ENCODE measurements at regions not wholly inside any gene's neighbourhood (a gene's known extent, or its start where the extent isn't known, plus 50 kb on each side); places are given as distances from the start of the nearest gene placed in this dataset.

DNA sequence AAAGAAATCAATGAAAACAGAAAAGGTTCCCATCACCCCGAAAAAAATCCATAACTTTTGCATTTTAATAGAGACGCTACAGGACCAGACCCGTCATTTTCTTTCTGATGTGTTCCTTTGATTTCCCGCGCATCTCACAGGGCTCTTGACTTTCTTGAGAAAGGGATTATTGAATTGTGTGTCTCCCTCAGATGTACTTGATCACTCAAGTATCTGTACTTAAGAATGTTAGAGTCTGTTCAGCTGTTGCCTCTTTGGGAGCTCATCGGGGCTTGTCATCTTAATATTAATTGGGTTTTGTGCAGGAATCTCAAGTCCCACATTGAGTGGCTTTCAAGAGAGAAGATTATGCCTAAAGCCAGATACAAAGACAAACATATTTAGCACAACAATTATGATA, 606.4 kb upstream of the SALL1 start:
- 77 to 88% methylated on average over 6 of the region's 6 CpGs for WGBS, 2 donors
- ATAC-seq (ENCODE audit: insufficient read depth, low FRiP score) = no peak

DNA sequence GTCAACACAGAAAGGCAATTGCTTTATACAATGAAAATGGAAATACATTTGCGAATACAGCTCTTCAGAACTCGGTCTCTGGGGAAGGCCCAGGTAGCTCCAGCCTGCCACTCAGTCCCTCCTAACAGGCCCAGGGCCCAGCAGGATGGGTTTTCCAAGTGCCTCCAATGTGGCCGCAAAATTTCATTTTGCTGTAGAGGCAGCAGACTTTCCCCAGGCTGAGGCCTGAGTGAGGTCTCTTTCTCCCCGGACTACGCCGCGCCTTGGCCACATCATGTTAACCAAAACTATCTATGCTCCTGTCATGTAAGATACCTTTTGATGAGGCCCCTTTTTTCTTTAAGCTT, 606.0 kb upstream of the SALL1 start:
- TF ChIP-seq, protein P1, sequence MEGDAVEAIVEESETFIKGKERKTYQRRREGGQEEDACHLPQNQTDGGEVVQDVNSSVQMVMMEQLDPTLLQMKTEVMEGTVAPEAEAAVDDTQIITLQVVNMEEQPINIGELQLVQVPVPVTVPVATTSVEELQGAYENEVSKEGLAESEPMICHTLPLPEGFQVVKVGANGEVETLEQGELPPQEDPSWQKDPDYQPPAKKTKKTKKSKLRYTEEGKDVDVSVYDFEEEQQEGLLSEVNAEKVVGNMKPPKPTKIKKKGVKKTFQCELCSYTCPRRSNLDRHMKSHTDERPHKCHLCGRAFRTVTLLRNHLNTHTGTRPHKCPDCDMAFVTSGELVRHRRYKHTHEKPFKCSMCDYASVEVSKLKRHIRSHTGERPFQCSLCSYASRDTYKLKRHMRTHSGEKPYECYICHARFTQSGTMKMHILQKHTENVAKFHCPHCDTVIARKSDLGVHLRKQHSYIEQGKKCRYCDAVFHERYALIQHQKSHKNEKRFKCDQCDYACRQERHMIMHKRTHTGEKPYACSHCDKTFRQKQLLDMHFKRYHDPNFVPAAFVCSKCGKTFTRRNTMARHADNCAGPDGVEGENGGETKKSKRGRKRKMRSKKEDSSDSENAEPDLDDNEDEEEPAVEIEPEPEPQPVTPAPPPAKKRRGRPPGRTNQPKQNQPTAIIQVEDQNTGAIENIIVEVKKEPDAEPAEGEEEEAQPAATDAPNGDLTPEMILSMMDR (IDR thresholded peaks at IDR 0.05; ENCODE audit: control extremely low read depth, extremely low read depth) = no peak
- no peak overlapping the region for H3K27ac ChIP-seq (ENCODE audit: low read depth in 1 of 2, low read length in 1 of 2)
- H3K4me3 ChIP-seq = no peak overlapping the region
- H3K36me3 ChIP-seq (ENCODE audit: control insufficient read depth in 4 of 4, insufficient read depth in 4 of 4, low read length in 4 of 4) = no peaks in the 10 kb centered on the region
- peaks cover 0 to 6% (median 0%) of the 10 kb centered on the region in 5 donors for H3K4me1 ChIP-seq (ENCODE audit: control insufficient read depth in 5 of 5, insufficient read depth in 5 of 5, low read length in 5 of 5)
- whole genome bisulfite sequencing, 2 donors = 92 to 94% methylated on average over 7 of the region's 7 CpGs
- no peak for DNase-seq
- no peaks in the 10 kb centered on the region for H3K9me3 ChIP-seq (ENCODE audit: control insufficient read depth in 4 of 4, insufficient read depth in 3 of 4, low read length in 3 of 4)
- ATAC-seq (ENCODE audit: insufficient read depth, low FRiP score) = no peak
- no peak overlapping the region for H3K9ac ChIP-seq (ENCODE audit: insufficient read depth in 1 of 2, low read length in 2 of 2)
- H3K27me3 ChIP-seq (ENCODE audit: control insufficient read depth in 3 of 3, insufficient read depth in 3 of 3, low read length in 2 of 3) = peaks cover 0 to 58% (median 36%) of the 10 kb centered on the region in 3 donors

More for the DNA sequence above, 606.4 kb upstream of the SALL1 start:
- TF ChIP-seq, protein P1 (IDR thresholded peaks at IDR 0.05; ENCODE audit: control extremely low read depth, extremely low read depth) = no peak
- Histone ChIP-seq H3K4me1 (ENCODE audit: control insufficient read depth in 5 of 5, insufficient read depth in 5 of 5, low read length in 5 of 5) (peaks cover 0 to 6% (median 0%) of the 10 kb centered on the region in 5 donors), H3K36me3 (ENCODE audit: control insufficient read depth in 4 of 4, insufficient read depth in 4 of 4, low read length in 4 of 4) (no peaks in the 10 kb centered on the region), H3K9ac (ENCODE audit: insufficient read depth in 1 of 2, low read length in 2 of 2) (no peak overlapping the region), H3K9me3 (ENCODE audit: control insufficient read depth in 4 of 4, insufficient read depth in 3 of 4, low read length in 3 of 4) (no peaks in the 10 kb centered on the region), H3K27ac (ENCODE audit: low read depth in 1 of 2, low read length in 1 of 2) (no peak overlapping the region), H3K4me3 (no peak overlapping the region), H3K27me3 (ENCODE audit: control insufficient read depth in 3 of 3, insufficient read depth in 3 of 3, low read length in 2 of 3) (peaks cover 0 to 62% (median 39%) of the 10 kb centered on the region in 3 donors)
- no peak for DNase-seq

DNA sequence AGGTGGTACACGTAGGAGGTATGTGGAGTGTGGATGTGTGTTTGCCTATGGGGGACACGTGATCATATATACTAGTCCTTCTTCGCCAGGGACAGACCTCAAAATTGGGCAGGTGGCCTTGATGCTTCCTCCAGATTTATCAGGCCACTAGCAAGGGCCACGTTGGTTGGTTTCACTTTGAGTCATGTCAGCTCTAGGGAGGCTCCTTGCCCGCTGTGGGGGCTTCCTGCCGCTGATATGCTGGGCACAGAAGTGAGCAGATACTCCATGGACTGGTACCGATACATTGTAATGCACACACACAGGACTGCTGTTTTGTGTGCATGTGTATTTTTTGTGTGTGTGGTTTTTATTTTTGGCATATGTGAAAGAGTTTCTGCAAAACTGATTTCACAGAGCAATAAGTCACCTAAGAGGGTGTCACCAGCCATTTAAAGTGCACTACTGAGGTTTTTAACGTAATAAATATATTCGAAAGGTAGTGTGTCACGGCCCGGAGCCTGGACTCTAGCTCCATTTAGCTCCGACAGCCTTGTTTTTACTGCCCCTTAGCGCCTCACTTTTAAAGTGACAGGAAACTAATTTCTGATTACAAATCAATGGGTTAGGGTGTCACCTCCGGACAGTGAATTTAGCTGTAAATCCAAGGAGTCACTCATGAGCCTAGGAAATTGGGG, 605.5 kb upstream of the SALL1 start:
- whole genome bisulfite sequencing, 2 donors = 49 to 69% methylated on average over 14 of the region's 14 CpGs
- TF ChIP-seq, protein P1 (IDR thresholded peaks at IDR 0.05; ENCODE audit: control extremely low read depth, extremely low read depth) = no peak
- DNase-seq = no peak
- no peaks in the 10 kb centered on the region for H3K9me3 ChIP-seq (ENCODE audit: control insufficient read depth in 4 of 4, insufficient read depth in 3 of 4, low read length in 3 of 4)
- H3K4me1 ChIP-seq (ENCODE audit: control insufficient read depth in 5 of 5, insufficient read depth in 5 of 5, low read length in 5 of 5) = peaks cover 0 to 6% (median 0%) of the 10 kb centered on the region in 5 donors
- no peak overlapping the region for H3K9ac ChIP-seq (ENCODE audit: insufficient read depth in 1 of 2, low read length in 2 of 2)
- no peaks in the 10 kb centered on the region for H3K36me3 ChIP-seq (ENCODE audit: control insufficient read depth in 4 of 4, insufficient read depth in 4 of 4, low read length in 4 of 4)
- no peak for ATAC-seq (ENCODE audit: insufficient read depth, low FRiP score)
- peaks cover 0 to 56% (median 32%) of the 10 kb centered on the region in 3 donors for H3K27me3 ChIP-seq (ENCODE audit: control insufficient read depth in 3 of 3, insufficient read depth in 3 of 3, low read length in 2 of 3)
- H3K27ac ChIP-seq (ENCODE audit: low read depth in 1 of 2, low read length in 1 of 2) = no peak overlapping the region
- H3K4me3 ChIP-seq = no peak overlapping the region

Data from lung (tissue), 11 donors.